Gastrocnemius medialis (tissue), 4 donors: ENCODE measurements at regions not wholly inside any gene's neighbourhood (a gene's known extent, or its start where the extent isn't known, plus 50 kb on each side); places are given as distances from the start of the nearest gene placed in this dataset.

Experiments
- CTCF ChIP-seq, 5 experiments: fragments of 450-650 bp in 3 of 5; fragments of 200-600 bp in 2 of 5; sonication (generic) in 2 of 5; IDR thresholded peaks in 4 of 5; conservative IDR thresholded peaks in 1 of 5; 1 replicate in 4 of 5; 2 replicates in 1 of 5; pipeline ENCODE4 v1.5.1; 2016 to 2019; ENCODE audit warnings: antibody characterized with exemption in 5 of 5, mild to moderate bottlenecking in 3 of 5, moderate library complexity in 3 of 5
- POLR2A ChIP-seq, 2 donors: fragments of 450-650 bp; IDR thresholded peaks; one replicate each; pipeline ENCODE4 v1.6.1; 2017; ENCODE audit warnings: antibody characterized with exemption in 2 of 2, mild to moderate bottlenecking in 2 of 2, moderate library complexity in 2 of 2

- TF ChIP-seq POLR2A (IDR thresholded peaks at IDR 0.05) (no peak), CTCF (IDR thresholded peaks at IDR 0.05 in 4 of 5, conservative IDR thresholded peaks at IDR 0.05 in 1 of 5) (no peak)
Observed at GRCh38 chr16:80463326-80463725, 77.5 kb upstream of the DYNLRB2 start.
